Middle frontal gyrus (tissue), 1 donor: ENCODE measurements at regions not wholly inside any gene's neighbourhood (a gene's known extent, or its start where the extent isn't known, plus 50 kb on each side); places are given as distances from the start of the nearest gene placed in this dataset.
A peak's percentile ranks its signal among the peaks of the same experiment; 100 is the strongest.

Source experiments
- DNase-seq: peaks from one replicate; pipeline ENCODE4 v3.0.0-alpha.2; 2015; ENCODE audit warnings: low spot score; ENCODE audit errors: extremely low spot score

- no peak for DNase-seq
These were observed 202.1 kb downstream of the NOVA1 start for GRCh38 chr14:26395726-26396125.

- peak; percentile 37 for DNase-seq
These were observed 203.6 kb downstream of the NOVA1 start for GRCh38 chr14:26394150-26394810.

GRCh38 chr14:26392498-26392897 is 205.3 kb downstream of the NOVA1 start:
- no peak for DNase-seq

GRCh38 chr14:26389646-26390508 is 208.0 kb downstream of the NOVA1 start:
- DNase-seq: no peak

- DNase-seq: no peak
These were observed 212.5 kb downstream of the NOVA1 start for GRCh38 chr14:26385310-26385709.

GRCh38 chr14:26382901-26383685 is 214.7 kb downstream of the NOVA1 start:
- DNase-seq: no peak

- no peak for DNase-seq
These were observed 216.4 kb downstream of the NOVA1 start for GRCh38 chr14:26381405-26381804.

GRCh38 chr14:26380637-26381036 is 217.2 kb downstream of the NOVA1 start:
- DNase-seq: no peak

GRCh38 chr14:26379951-26380350 is 217.9 kb downstream of the NOVA1 start:
- DNase-seq: no peak

- no peak for DNase-seq
These were observed 220.7 kb downstream of the NOVA1 start for GRCh38 chr14:26377150-26377549.

GRCh38 chr14:26370115-26370514 is 227.7 kb downstream of the NOVA1 start:
- no peak for DNase-seq

- no peak for DNase-seq
These were observed 234.1 kb downstream of the NOVA1 start for GRCh38 chr14:26363689-26364088.

GRCh38 chr14:26344596-26344995 is 253.2 kb downstream of the NOVA1 start:
- no peak for DNase-seq

- no peak for DNase-seq
These were observed 258.5 kb downstream of the NOVA1 start for GRCh38 chr14:26339381-26339780.

GRCh38 chr14:26338231-26338630 is 259.6 kb downstream of the NOVA1 start:
- DNase-seq: no peak

- DNase-seq: no peak
These were observed 263.5 kb downstream of the NOVA1 start for GRCh38 chr14:26334288-26334687.

- no peak for DNase-seq
These were observed 264.9 kb downstream of the NOVA1 start for GRCh38 chr14:26332966-26333365.

- no peak for DNase-seq
These were observed 266.9 kb downstream of the NOVA1 start for GRCh38 chr14:26330982-26331381.

- DNase-seq: no peak
These were observed 269.0 kb downstream of the NOVA1 start for GRCh38 chr14:26328791-26329190.

- no peak for DNase-seq
These were observed 274.0 kb downstream of the NOVA1 start for GRCh38 chr14:26323869-26324268.

- no peak for DNase-seq
These were observed 276.9 kb downstream of the NOVA1 start for GRCh38 chr14:26320886-26321285.
